GM06990 (cell line): ENCODE measurements at regions not wholly inside any gene's neighbourhood (a gene's known extent, or its start where the extent isn't known, plus 50 kb on each side); places are given as distances from the start of the nearest gene placed in this dataset.
"Not testable (repeated sequence)": the region's sequence is repeated elsewhere in the genome, so short reads cannot be mapped to it uniquely, and the experiment has no call there.

Experiments used
- DNase-seq: peaks from one replicate; pipeline ENCODE4 v3.0.0-alpha.2; 2011; ENCODE audit not compliant: insufficient read length; ENCODE audit errors: extremely low read depth
- H3K27me3 ChIP-seq: replicated peaks from 2 replicates; pipeline ENCODE4 v1.6.0; 2011; ENCODE audit warnings: low read length; ENCODE audit not compliant: control insufficient read depth, insufficient read depth
- H3K36me3 ChIP-seq: 2 replicates; pipeline ENCODE4 v1.5.1; 2011; ENCODE audit warnings: low read length; ENCODE audit not compliant: control insufficient read depth, insufficient read depth
- H3K4me3 ChIP-seq: replicated peaks from 2 replicates; pipeline ENCODE4 v1.5.1; 2011; ENCODE audit warnings: low read depth, mild to moderate bottlenecking, control low read depth, low read length
- TF ChIP-seq, protein P1 (sequence below): IDR thresholded peaks from 2 replicates; pipeline ENCODE4 v1.5.1; 2011; ENCODE audit warnings: low read length, control low read depth, mild to moderate bottlenecking, inconsistent platforms; ENCODE audit not compliant: insufficient read depth, poor library complexity, severe bottlenecking

DNA sequence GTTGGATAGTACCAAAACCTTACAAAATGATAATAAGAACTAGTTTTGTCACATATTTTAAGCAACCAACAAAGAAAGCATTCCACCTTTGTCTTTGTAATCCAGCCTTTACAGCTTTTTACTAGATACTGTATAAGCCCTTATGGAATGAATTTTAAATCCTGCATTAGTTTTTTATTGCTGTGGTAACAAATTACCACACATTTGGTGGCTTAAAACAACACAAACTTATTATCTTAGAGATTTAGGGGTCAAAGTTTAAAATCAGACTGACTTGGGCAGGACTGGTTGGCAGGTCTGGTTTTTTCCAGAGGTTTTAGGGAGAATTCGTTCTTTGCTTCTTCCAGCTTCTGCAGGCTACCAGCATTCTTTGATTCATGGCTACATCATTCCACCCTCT, 108.5 kb upstream of the NLGN1 start:
- TF ChIP-seq, protein P1, sequence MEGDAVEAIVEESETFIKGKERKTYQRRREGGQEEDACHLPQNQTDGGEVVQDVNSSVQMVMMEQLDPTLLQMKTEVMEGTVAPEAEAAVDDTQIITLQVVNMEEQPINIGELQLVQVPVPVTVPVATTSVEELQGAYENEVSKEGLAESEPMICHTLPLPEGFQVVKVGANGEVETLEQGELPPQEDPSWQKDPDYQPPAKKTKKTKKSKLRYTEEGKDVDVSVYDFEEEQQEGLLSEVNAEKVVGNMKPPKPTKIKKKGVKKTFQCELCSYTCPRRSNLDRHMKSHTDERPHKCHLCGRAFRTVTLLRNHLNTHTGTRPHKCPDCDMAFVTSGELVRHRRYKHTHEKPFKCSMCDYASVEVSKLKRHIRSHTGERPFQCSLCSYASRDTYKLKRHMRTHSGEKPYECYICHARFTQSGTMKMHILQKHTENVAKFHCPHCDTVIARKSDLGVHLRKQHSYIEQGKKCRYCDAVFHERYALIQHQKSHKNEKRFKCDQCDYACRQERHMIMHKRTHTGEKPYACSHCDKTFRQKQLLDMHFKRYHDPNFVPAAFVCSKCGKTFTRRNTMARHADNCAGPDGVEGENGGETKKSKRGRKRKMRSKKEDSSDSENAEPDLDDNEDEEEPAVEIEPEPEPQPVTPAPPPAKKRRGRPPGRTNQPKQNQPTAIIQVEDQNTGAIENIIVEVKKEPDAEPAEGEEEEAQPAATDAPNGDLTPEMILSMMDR: no peak
- no peaks in the 10 kb centered on the region for H3K36me3 ChIP-seq
- DNase-seq: no peak

DNA sequence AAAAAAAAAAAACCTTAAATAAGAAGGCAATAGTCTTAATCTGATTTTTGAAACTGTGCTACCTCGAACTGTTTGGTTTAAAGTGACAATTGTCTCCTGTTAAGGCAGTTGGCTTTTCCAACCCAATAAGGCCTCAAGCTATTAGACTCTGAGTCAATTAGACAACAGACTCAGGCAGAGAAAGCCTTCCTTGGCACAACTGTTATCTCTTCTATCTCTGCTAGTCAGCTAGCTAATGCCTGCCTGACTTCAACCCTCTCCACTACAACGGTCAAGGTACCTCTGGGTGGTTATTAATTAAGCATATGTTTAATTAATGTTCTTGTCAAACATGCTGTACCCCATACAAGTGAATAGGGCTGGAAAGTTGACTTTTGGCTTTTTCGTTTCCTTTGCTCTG, 110.2 kb upstream of the NLGN1 start:
- Histone ChIP-seq H3K4me3 (no peak overlapping the region), H3K27me3 (no peaks in the 10 kb centered on the region), H3K36me3 (no peaks in the 10 kb centered on the region)
- DNase-seq: no peak
- TF ChIP-seq, protein P1: no peak

More for the DNA sequence above, 108.5 kb upstream of the NLGN1 start:
- Histone ChIP-seq H3K4me3 (no peak overlapping the region), H3K27me3 (no peaks in the 10 kb centered on the region)

DNA sequence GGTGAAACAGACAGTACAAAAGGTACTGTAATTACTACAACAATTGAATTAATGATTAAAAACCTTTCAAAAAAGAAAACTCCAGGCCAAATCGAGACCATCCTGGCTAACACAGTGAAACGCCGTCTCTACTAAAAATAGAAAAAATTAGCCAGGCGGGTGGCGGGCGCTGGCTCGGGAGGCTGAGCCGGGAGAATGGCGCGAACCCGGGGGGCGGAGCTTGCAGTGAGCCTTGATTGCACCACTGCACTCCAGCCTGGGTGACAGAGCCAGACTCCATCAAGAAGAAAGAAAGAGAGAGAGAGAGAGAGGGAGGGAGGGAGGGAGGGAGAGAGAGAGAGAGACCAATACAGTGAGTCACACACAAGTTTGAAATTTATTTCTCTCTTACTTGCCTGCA, 111.0 kb upstream of the NLGN1 start:
- H3K27me3 ChIP-seq, H3K4me3 ChIP-seq, DNase-seq, H3K36me3 ChIP-seq: not testable (repeated sequence)

DNA sequence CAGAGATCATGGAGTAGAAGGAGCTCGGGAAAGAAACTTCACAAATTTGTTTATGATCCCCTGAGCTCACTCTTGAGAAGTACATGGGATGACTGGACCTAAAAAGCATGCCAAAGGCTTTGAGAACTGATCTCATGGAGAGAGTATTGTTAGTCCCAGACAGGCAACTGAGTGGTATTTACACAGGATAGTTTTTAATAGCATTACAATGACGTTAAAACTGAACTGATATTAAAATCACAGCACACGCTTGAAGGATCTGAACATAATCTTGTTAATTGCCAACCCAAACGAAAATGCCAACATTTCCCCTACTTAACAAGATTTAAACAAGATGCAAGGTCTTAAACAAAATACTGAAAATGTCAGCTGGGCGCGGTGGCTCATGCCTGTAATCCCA, 113.2 kb upstream of the NLGN1 start:
- Histone ChIP-seq H3K4me3 (no peak overlapping the region), H3K36me3 (no peaks in the 10 kb centered on the region), H3K27me3 (no peaks in the 10 kb centered on the region; the same call in 1 of the 2 replicates)
- DNase-seq: no peak
- TF ChIP-seq, protein P1: no peak

DNA sequence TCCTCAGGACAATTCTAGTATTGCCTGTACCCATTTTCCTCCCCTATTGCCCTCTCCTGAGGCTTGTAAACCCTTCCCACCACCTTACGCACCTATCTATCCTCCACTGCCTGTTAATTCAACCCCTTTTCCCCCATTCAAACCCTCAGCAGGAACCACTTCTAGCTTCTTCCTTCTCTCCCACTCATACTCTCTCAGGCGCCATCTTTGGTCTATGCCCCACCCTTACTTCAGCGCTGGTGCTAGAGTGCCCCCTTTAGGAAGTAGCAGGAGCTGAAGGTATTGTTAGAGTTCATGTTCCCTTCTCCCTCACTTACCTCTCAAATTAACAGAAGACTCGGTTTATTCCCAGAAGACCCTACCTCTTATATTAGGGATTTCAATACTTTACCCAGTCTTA, 121.8 kb upstream of the NLGN1 start:
- DNase-seq: no peak
- H3K27me3 ChIP-seq: no peaks in the 10 kb centered on the region; the same call in 1 of the 2 replicates

DNA sequence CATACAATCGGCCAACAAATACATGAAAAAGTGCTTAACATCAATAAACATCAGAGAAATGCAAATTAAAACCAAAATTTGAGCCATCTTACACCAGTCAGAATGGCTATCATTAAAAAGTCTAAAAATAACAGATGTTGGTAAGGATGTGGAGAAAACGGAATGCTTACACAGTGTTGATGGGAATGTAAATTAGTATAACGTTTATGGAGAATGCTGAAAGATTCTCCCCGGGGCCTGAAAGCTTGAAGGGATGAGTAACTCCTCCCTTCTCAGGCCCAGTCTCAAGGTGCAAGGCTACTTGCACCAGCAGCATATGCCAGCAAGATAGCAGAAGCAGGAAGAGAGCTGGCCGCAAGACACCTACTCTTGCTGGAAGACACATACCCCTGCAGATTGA, 123.7 kb upstream of the NLGN1 start:
- TF ChIP-seq, protein P1: no peak
- DNase-seq: no peak
- no peak overlapping the region for H3K4me3 ChIP-seq
- H3K27me3 ChIP-seq: no peaks in the 10 kb centered on the region
- H3K36me3 ChIP-seq: no peaks in the 10 kb centered on the region

More for the DNA sequence above, 121.8 kb upstream of the NLGN1 start:
- TF ChIP-seq, protein P1: peak; percentile 46
- no peak overlapping the region for H3K4me3 ChIP-seq
- no peaks in the 10 kb centered on the region for H3K36me3 ChIP-seq
